K562 (cell line): ENCODE measurements at regions not wholly inside any gene's neighbourhood (a gene's known extent, or its start where the extent isn't known, plus 50 kb on each side); places are given as distances from the start of the nearest gene placed in this dataset.
A peak's percentile ranks its signal among the peaks of the same experiment; 100 is the strongest.

ENCODE experiments used
- ATAC-seq: fragments of 200-7000 bp; cut with Tn5 transposase; 3 replicates; pipeline ENCODE4 v1.9.1; 2020; ENCODE audit warnings: moderate library complexity
- BruUV-seq: library from RNA; stranded (reverse); fragments of 400-500 nt; replicated peaks from 2 replicates; lab custom pipeline; 2021; lab: Mats Ljungman, UMichigan
- CTCF ChIA-PET: fragments of 300-600 bp; formaldehyde crosslinking; extraction: SDS; loops from one replicate; lab custom pipeline; 2021; ENCODE audit warnings: low intra/inter-chr PET ratio; lab: Yijun Ruan, JAX
- POLR2A ChIA-PET: fragments of 300-600, 350-650 bp; sonication (Branson Sonifier 250); formaldehyde crosslinking; extraction: SDS; loops from one replicate; lab custom pipeline; 2021; ENCODE audit warnings: antibody characterized with exemption, inconsistent platforms; lab: Yijun Ruan, JAX
- DNase-seq, 4 experiments: peaks; one replicate each; pipeline versions ENCODE4 v3.0.0 to v3.0.0-alpha.2; 2011 to 2018; ENCODE audit warnings: low spot score in 3 of 4, mixed read lengths in 3 of 4; ENCODE audit errors: extremely low read depth in 1 of 4
- FAIRE-seq: peaks from 2 replicates; lab custom pipeline; 2011; peaks lifted over from hg19 to GRCh38; lab: Jason Lieb, UNC
- H2AFZ ChIP-seq: 2 replicates; pipeline ENCODE4 v1.6.0; 2011; ENCODE audit warnings: low read depth, low read length, control low read depth, inconsistent platforms
- H3K27ac ChIP-seq: fragments of 200-600 bp; 3 replicates; pipeline ENCODE4 v1.8.0; 2011; ENCODE audit warnings: low read depth, mild to moderate bottlenecking, control low read depth, inconsistent platforms, low read length, moderate library complexity, mixed read lengths; ENCODE audit errors: extremely low read depth
- H3K27me3 ChIP-seq, 2 experiments: fragments of 300-600 bp in 1 of 2; 2 replicates in 1 of 2; 3 replicates in 1 of 2; pipeline versions ENCODE4 v1.6.0 to v1.8.0; 2011; ENCODE audit warnings: inconsistent platforms in 2 of 2, low read length in 2 of 2, mild to moderate bottlenecking in 1 of 2, mixed read lengths in 1 of 2, moderate library complexity in 1 of 2; ENCODE audit not compliant: control insufficient read depth in 2 of 2, insufficient read depth in 2 of 2
- H3K36me3 ChIP-seq: fragments of 300-600 bp; 3 replicates; pipeline ENCODE4 v1.8.0; 2011; ENCODE audit warnings: mild to moderate bottlenecking, low read length, inconsistent platforms; ENCODE audit not compliant: control insufficient read depth, insufficient read depth
- H3K4me1 ChIP-seq, 2 experiments: fragments of 200-600 bp in 1 of 2; replicated peaks in 1 of 2; 2 replicates in 1 of 2; 3 replicates in 1 of 2; pipeline versions ENCODE4 v1.5.1 to v1.8.0; 2011; ENCODE audit warnings: inconsistent platforms in 2 of 2, low read length in 2 of 2, mild to moderate bottlenecking in 1 of 2, mixed read lengths in 1 of 2, moderate library complexity in 1 of 2; ENCODE audit not compliant: control insufficient read depth in 2 of 2, insufficient read depth in 2 of 2
- H3K4me2 ChIP-seq: 2 replicates; pipeline ENCODE4 v1.6.1; 2011; ENCODE audit warnings: low read length, control low read depth, inconsistent platforms, mixed read lengths; ENCODE audit not compliant: insufficient read depth
- H3K4me3 ChIP-seq: fragments of 200-600 bp; sonication (generic), shearing (Covaris generic); 2 replicates; pipeline ENCODE4 v1.5.1; 2016; ENCODE audit warnings: control low read depth, inconsistent platforms
- H3K79me2 ChIP-seq: fragments of 200-600 bp; 3 replicates; pipeline ENCODE4 v1.8.0; 2011; ENCODE audit warnings: low read length, inconsistent platforms; ENCODE audit not compliant: control insufficient read depth, insufficient read depth
- H3K9ac ChIP-seq, 2 experiments: 2 replicates each; pipeline versions ENCODE4 v1.6.0 to v1.6.1; 2011; ENCODE audit warnings: low read depth in 2 of 2, low read length in 2 of 2, control low read depth in 1 of 2, inconsistent platforms in 1 of 2, mild to moderate bottlenecking in 1 of 2, mixed read lengths in 1 of 2; ENCODE audit not compliant: insufficient read depth in 1 of 2
- H3K9me1 ChIP-seq: one replicate; pipeline ENCODE4 v1.6.0; 2011; ENCODE audit warnings: inconsistent platforms, mild to moderate bottlenecking, low read length, moderate library complexity; ENCODE audit not compliant: control insufficient read depth, insufficient read depth
- H3K9me3 ChIP-seq: replicated peaks from 2 replicates; pipeline ENCODE4 v1.5.1; 2011; ENCODE audit warnings: low read depth, low read length, inconsistent platforms; ENCODE audit not compliant: control insufficient read depth, insufficient read depth
- H4K20me1 ChIP-seq: replicated peaks from 2 replicates; pipeline ENCODE4 v1.6.1; 2011; ENCODE audit warnings: low read length, inconsistent platforms, mixed read lengths; ENCODE audit not compliant: control insufficient read depth, insufficient read depth
- ATF3 ChIP-seq, 2 experiments: fragments of 450-650 bp in 1 of 2; sonication (generic) in 1 of 2; formaldehyde crosslinking in 1 of 2; IDR thresholded peaks in 1 of 2; conservative IDR thresholded peaks in 1 of 2; 2 replicates each; pipeline versions ENCODE4 v1.6.1 to v1.8.1; 2016 to 2023; ENCODE audit warnings: mild to moderate bottlenecking in 2 of 2, moderate library complexity in 2 of 2, inconsistent platforms in 1 of 2, missing genetic modification reagents in 1 of 2
- ELF2 ChIP-seq: fragments of 250-450 bp; sonication (Bioruptor Pico); IDR thresholded peaks from 2 replicates; pipeline ENCODE4 v1.5.0; 2021; ENCODE audit warnings: mild to moderate bottlenecking
- EP300 ChIP-seq: IDR thresholded peaks from 2 replicates; pipeline ENCODE4 v1.6.1; 2012; ENCODE audit warnings: low read length, improper control_type of control experiment
- GTF2E2 ChIP-seq: fragments of 200-800 bp; sonication (Bioruptor generic); IDR thresholded peaks from 2 replicates; pipeline ENCODE4 v1.6.1; 2016; ENCODE audit warnings: missing genetic modification characterization, missing compliant biosample characterization
- KAT8 ChIP-seq: fragments of 450-650 bp; IDR thresholded peaks from 2 replicates; pipeline ENCODE4 v1.6.1; 2016; ENCODE audit warnings: low read depth, mild to moderate bottlenecking
- WGBS: fragments of 100-300 bp; shearing (Covaris generic); methylation state at CpG from one replicate; pipeline ENCODE4 v1.1.6; 2016; ENCODE audit warnings: low coverage, mixed read lengths; ENCODE audit not compliant: insufficient coverage; ENCODE audit errors: missing lambda C conversion rate; 5-methylcytosine and 5-hydroxymethylcytosine counted together
- in situ Hi-C: fragments of 300-500 bp; cut with MboI; formaldehyde crosslinking; loops from 4 replicates; pipeline ENCODE4 v1.15.0; 2018; ENCODE audit warnings: inconsistent platforms, mixed read lengths
- intact Hi-C: fragments of 100-400 bp; cut with micrococcal nuclease; formaldehyde crosslinking; loops from 2 replicates; pipeline ENCODE4 v1.14.2; 2022

DNA sequence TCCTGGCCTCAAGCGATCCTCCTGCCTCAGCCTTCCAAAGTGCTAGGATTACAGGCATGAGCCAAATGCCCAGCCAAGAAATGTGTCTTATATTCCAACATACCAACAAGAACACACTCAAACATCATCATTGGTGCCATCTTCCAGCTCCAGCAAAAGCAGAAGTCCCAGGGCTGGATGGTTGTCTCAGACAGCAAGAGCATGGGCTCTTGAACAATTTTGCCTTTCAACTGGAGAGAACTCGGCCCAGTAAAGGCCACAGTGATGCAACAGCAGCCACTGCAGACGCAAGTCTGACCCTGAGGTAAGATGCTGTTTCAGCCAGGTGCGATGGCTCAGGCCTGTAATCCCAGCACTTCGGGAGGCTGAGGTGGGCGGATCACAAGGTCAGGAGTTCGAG lies 52.8 kb upstream of the NFE2L3 start:
- H3K9me1 ChIP-seq, result no peaks in the 10 kb centered on the region
- no peak overlapping the region for H3K9ac ChIP-seq
- peaks cover 0 to 3% of the 10 kb centered on the region in 2 experiments; a peak in 3 of 5 replicates for H3K4me1 ChIP-seq
- no peak for DNase-seq
- FAIRE-seq, result no peak
- BruUV-seq, result no TSS peak
- ChIA-PET POLR2A (no interaction called here), CTCF (no interaction called here)
- no peaks in the 10 kb centered on the region; a peak in 1 of 5 replicates for H3K27me3 ChIP-seq
- WGBS, result no CpG with 5 or more reads among the region's 7 CpGs
- H3K79me2 ChIP-seq, result no peaks in the 10 kb centered on the region
- TF ChIP-seq ELF2 (CRISPR knock-in tag) (no peak), GTF2E2 (tag) (no peak), EP300 (no peak), ATF3 (IDR thresholded peaks at IDR 0.05) (0 out of 2 replicates have a peak, but pooled peaks have one; percentile 15), ATF3 (CRISPR knock-in tag; conservative IDR thresholded peaks at IDR 0.05) (no peak), KAT8 (no peak)
- no peak for ATAC-seq
- no peak overlapping the region for H3K27ac ChIP-seq
- no peak overlapping the region for H3K4me2 ChIP-seq
- no peaks in the 10 kb centered on the region for H3K9me3 ChIP-seq
- H4K20me1 ChIP-seq, result no peaks in the 10 kb centered on the region
- in situ Hi-C loops (loop anchor here (25.0 kb wide), 2 partner anchors 563 to 1063 kb away; partner anchors contain the start of genes HOXA10, HOXA3, HOXA7 and HOXA9), intact Hi-C loops (no loop called here)
- H2AFZ ChIP-seq, result no peak overlapping the region
- no peak overlapping the region for H3K4me3 ChIP-seq
- no peaks in the 10 kb centered on the region for H3K36me3 ChIP-seq
